ENCODE measurements at regions not wholly inside any gene's neighbourhood (a gene's known extent, or its start where the extent isn't known, plus 50 kb on each side); places are given as distances from the start of the nearest gene placed in this dataset.
"Not testable (repeated sequence)": the region's sequence is repeated elsewhere in the genome, so short reads cannot be mapped to it uniquely, and the experiment has no call there.

GRCh38 chr2:207408086-207408794, 121.5 kb upstream of the CREB1 start:
- no peak for DNase-seq (ENCODE audit: low read depth, low spot score)

GRCh38 chr2:207409517-207409916, 120.2 kb upstream of the CREB1 start:
- no peak for DNase-seq (ENCODE audit: low read depth, low spot score)

GRCh38 chr2:207412787-207413310, 116.9 kb upstream of the CREB1 start:
- DNase-seq (ENCODE audit: low read depth, low spot score), result no peak

GRCh38 chr2:207413376-207413907, 116.3 kb upstream of the CREB1 start:
- no peak for DNase-seq (ENCODE audit: low read depth, low spot score)

GRCh38 chr2:207416111-207416510, 113.7 kb upstream of the CREB1 start:
- no peak for DNase-seq (ENCODE audit: low read depth, low spot score)

- no peak for DNase-seq (ENCODE audit: low read depth, low spot score)
Measured at GRCh38 chr2:207416900-207417299, 112.9 kb upstream of the CREB1 start.

- DNase-seq (ENCODE audit: low read depth, low spot score), result no peak
Measured at GRCh38 chr2:207417301-207417718, 112.5 kb upstream of the CREB1 start.

- no peak for DNase-seq (ENCODE audit: low read depth, low spot score)
Measured at GRCh38 chr2:207418419-207418818, 111.3 kb upstream of the CREB1 start.

GRCh38 chr2:207419331-207419730, 110.4 kb upstream of the CREB1 start:
- no peak for DNase-seq (ENCODE audit: low read depth, low spot score)

GRCh38 chr2:207421671-207422070, 108.1 kb upstream of the CREB1 start:
- DNase-seq (ENCODE audit: low read depth, low spot score), result no peak

- no peak for DNase-seq (ENCODE audit: low read depth, low spot score)
Measured at GRCh38 chr2:207422380-207422779, 107.4 kb upstream of the CREB1 start.

GRCh38 chr2:207423886-207424285, 105.9 kb upstream of the CREB1 start:
- DNase-seq (ENCODE audit: low read depth, low spot score), result no peak

GRCh38 chr2:207427986-207428385, 101.8 kb upstream of the CREB1 start:
- no peak for DNase-seq (ENCODE audit: low read depth, low spot score)

GRCh38 chr2:207428573-207428972, 101.2 kb upstream of the CREB1 start:
- no peak for DNase-seq (ENCODE audit: low read depth, low spot score)

- no peak for DNase-seq (ENCODE audit: low read depth, low spot score)
Measured at GRCh38 chr2:207432453-207432852, 97.3 kb upstream of the CREB1 start.

- DNase-seq (ENCODE audit: low read depth, low spot score), result no peak
Measured at GRCh38 chr2:207434306-207434705, 95.5 kb upstream of the CREB1 start.

- DNase-seq (ENCODE audit: low read depth, low spot score), result no peak
Measured at GRCh38 chr2:207434899-207435465, 94.8 kb upstream of the CREB1 start.

GRCh38 chr2:207437136-207437523, 92.6 kb upstream of the CREB1 start:
- no peak for DNase-seq (ENCODE audit: low read depth, low spot score)

- DNase-seq (ENCODE audit: low read depth, low spot score), result no peak
Measured at GRCh38 chr2:207437524-207438143, 92.1 kb upstream of the CREB1 start.

- no peak for DNase-seq (ENCODE audit: low read depth, low spot score)
Measured at GRCh38 chr2:207438414-207439126, 91.2 kb upstream of the CREB1 start.

- DNase-seq (ENCODE audit: low read depth, low spot score), result not testable (repeated sequence)
Measured at GRCh38 chr2:207439881-207440280, 89.9 kb upstream of the CREB1 start.

GRCh38 chr2:207444756-207445155, 85.0 kb upstream of the CREB1 start:
- no peak for DNase-seq (ENCODE audit: low read depth, low spot score)
